ENCODE measurements at regions not wholly inside any gene's neighbourhood (a gene's known extent, or its start where the extent isn't known, plus 50 kb on each side); places are given as distances from the start of the nearest gene placed in this dataset.

GRCh38 chr12:4107911-4108697 lies 165.5 kb upstream of the CCND2 start:
- H4K20me1 ChIP-seq (ENCODE audit: control insufficient read depth, insufficient read depth, low read length, poor library complexity, severe bottlenecking) = no peaks in the 10 kb centered on the region
- H3K27ac ChIP-seq (ENCODE audit: low read length in 2 of 2) = no peak overlapping the region
- Mint-ChIP-seq H3K27ac (no peak overlapping the region), H3K27me3 (peaks cover 7% of the 10 kb centered on the region), H3K4me1 (peaks cover 8% of the 10 kb centered on the region), H3K4me3 (no peak overlapping the region), H3K9me3 (ENCODE audit: insufficient read depth) (no peaks in the 10 kb centered on the region)
- TF ChIP-seq EZH2 (IDR thresholded peaks at IDR 0.05; ENCODE audit: borderline replicate concordance, insufficient read depth, low read depth, low read length, poor library complexity, severe bottlenecking) (no peak), CTCF (IDR thresholded peaks at IDR 0.05) (no peak)
- H3K36me3 ChIP-seq (replicated peaks in 1 of 2; ENCODE audit: control extremely low read depth in 1 of 2, control insufficient read depth in 1 of 2, extremely low read depth in 1 of 2, insufficient read depth in 2 of 2, low read length in 1 of 2) = no peaks in the 10 kb centered on the region
- no peaks in the 10 kb centered on the region for H3K79me2 ChIP-seq (ENCODE audit: control insufficient read depth, insufficient read depth, low read length)
- no peak overlapping the region for H2AFZ ChIP-seq (ENCODE audit: insufficient read depth, low read depth, low read length, poor library complexity, severe bottlenecking)
- H3K4me2 ChIP-seq (replicated peaks; ENCODE audit: low read depth, low read length, poor library complexity, severe bottlenecking) = peak overlapping the region; percentile 62
- ATAC-seq (ENCODE audit: low read depth) (no peak), DNase-seq (no peak)
- intact Hi-C loops (cut with micrococcal nuclease) = loop anchor here (1.0 to 5.0 kb wide), 9 partner anchors 10 to 221 kb away; no protein-coding TSS in a partner anchor
- ChIA-PET CTCF (interaction anchor here (0.7 to 5.6 kb wide), 31 partner anchors 9 to 235 kb away, joined by 3 to 136 read pairs (median 4); partner anchors contain the start of genes CCND2 and PARP11), POLR2A (interaction anchor here (0.5 to 0.7 kb wide), 4 partner anchors 14 to 168 kb away, joined by 3 to 7 read pairs (median 5); no protein-coding TSS in a partner anchor)
- WGBS (ENCODE audit: insufficient coverage) = 97% methylated on average over 5 of the region's 9 CpGs
- H3K9ac ChIP-seq (ENCODE audit: low read length) = no peak overlapping the region
- H3K9me3 ChIP-seq (ENCODE audit: control extremely low read depth in 1 of 3, control insufficient read depth in 2 of 3, insufficient read depth in 1 of 3, low read length in 2 of 3) = no peaks in the 10 kb centered on the region
- peaks cover 6 to 8% of the 10 kb centered on the region in 2 donors for H3K4me1 ChIP-seq (ENCODE audit: control insufficient read depth in 2 of 2, insufficient read depth in 2 of 2, low read length in 2 of 2)
- H3K27me3 ChIP-seq (replicated peaks in 1 of 4; ENCODE audit: control extremely low read depth in 1 of 4, control insufficient read depth in 3 of 4, insufficient read depth in 4 of 4, low read length in 3 of 4) = peaks cover 0 to 6% (median 0%) of the 10 kb centered on the region in 4 experiments
- no peak overlapping the region for H3K4me3 ChIP-seq (ENCODE audit: control extremely low read depth in 1 of 5, extremely low read depth in 1 of 5, insufficient read depth in 1 of 5, low read depth in 2 of 5, low read length in 4 of 5)

DNA sequence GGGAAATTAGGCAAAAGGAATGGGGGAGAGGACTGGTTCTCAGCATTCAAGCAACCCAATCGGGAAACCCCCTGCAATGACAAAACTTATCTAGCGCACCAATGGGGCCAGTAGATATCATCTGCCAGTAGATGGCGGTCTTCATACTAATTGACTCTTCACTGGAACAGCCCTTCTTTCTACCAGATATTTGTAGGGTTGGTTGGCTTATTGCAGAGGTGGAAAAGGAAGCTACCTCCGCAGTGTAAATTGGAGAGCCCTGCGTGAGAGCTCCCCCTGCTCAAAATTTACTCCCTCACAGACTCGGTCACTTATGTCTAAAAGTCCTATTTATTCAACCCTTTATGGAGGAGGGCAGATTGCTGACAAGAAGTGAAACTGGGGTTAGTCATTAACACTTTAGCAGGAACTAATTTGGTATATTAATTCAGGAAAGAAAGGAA lies 166.1 kb upstream of the CCND2 start:
- H4K20me1 ChIP-seq (ENCODE audit: control insufficient read depth, insufficient read depth, low read length, poor library complexity, severe bottlenecking) = no peaks in the 10 kb centered on the region
- intact Hi-C loops (cut with micrococcal nuclease) = loop anchor here (1.0 to 5.0 kb wide), 9 partner anchors 11 to 220 kb away; no protein-coding TSS in a partner anchor
- Mint-ChIP-seq H3K9me3 (ENCODE audit: insufficient read depth) (no peaks in the 10 kb centered on the region), H3K27me3 (peaks cover 7% of the 10 kb centered on the region), H3K4me1 (peaks cover 8% of the 10 kb centered on the region), H3K27ac (peak overlapping the region; percentile 1), H3K4me3 (peak overlapping the region; percentile 9)
- TF ChIP-seq CTCF (IDR thresholded peaks at IDR 0.05) = peak; percentile 81
- no peak for TF ChIP-seq EZH2 (IDR thresholded peaks at IDR 0.05; ENCODE audit: borderline replicate concordance, insufficient read depth, low read depth, low read length, poor library complexity, severe bottlenecking)
- ATAC-seq (ENCODE audit: low read depth) (peak; percentile 97), DNase-seq (peak; percentile 92)
- WGBS (ENCODE audit: insufficient coverage) = no CpG with 5 or more reads among the region's 6 CpGs
- no peaks in the 10 kb centered on the region for H3K9me3 ChIP-seq (ENCODE audit: control extremely low read depth in 1 of 3, control insufficient read depth in 2 of 3, insufficient read depth in 1 of 3, low read length in 2 of 3)
- H3K9ac ChIP-seq (ENCODE audit: low read length) = no peak overlapping the region
- H3K27ac ChIP-seq (ENCODE audit: low read length in 2 of 2) = no peak overlapping the region
- POLR2A ChIA-PET = interaction anchor here (0.6 to 0.7 kb wide), 2 partner anchors 113 to 139 kb away, joined by 5 to 7 read pairs; no protein-coding TSS in a partner anchor
- peak overlapping the region; percentile 62 for H3K4me2 ChIP-seq (replicated peaks; ENCODE audit: low read depth, low read length, poor library complexity, severe bottlenecking)
- no peak overlapping the region for H3K4me3 ChIP-seq (ENCODE audit: control extremely low read depth in 1 of 5, extremely low read depth in 1 of 5, insufficient read depth in 1 of 5, low read depth in 2 of 5, low read length in 4 of 5)
- no peaks in the 10 kb centered on the region for H3K79me2 ChIP-seq (ENCODE audit: control insufficient read depth, insufficient read depth, low read length)
- CTCF ChIA-PET = interaction anchor here (0.7 to 5.6 kb wide), 30 partner anchors 8 to 234 kb away, joined by 3 to 136 read pairs (median 4); partner anchors contain the start of genes CCND2 and PARP11
- H3K36me3 ChIP-seq (replicated peaks in 1 of 2; ENCODE audit: control extremely low read depth in 1 of 2, control insufficient read depth in 1 of 2, extremely low read depth in 1 of 2, insufficient read depth in 2 of 2, low read length in 1 of 2) = no peaks in the 10 kb centered on the region
- peaks cover 0 to 6% (median 0%) of the 10 kb centered on the region in 4 experiments for H3K27me3 ChIP-seq (replicated peaks in 1 of 4; ENCODE audit: control extremely low read depth in 1 of 4, control insufficient read depth in 3 of 4, insufficient read depth in 4 of 4, low read length in 3 of 4)
- H2AFZ ChIP-seq (ENCODE audit: insufficient read depth, low read depth, low read length, poor library complexity, severe bottlenecking) = no peak overlapping the region
- peaks cover 6 to 8% of the 10 kb centered on the region in 2 donors for H3K4me1 ChIP-seq (ENCODE audit: control insufficient read depth in 2 of 2, insufficient read depth in 2 of 2, low read length in 2 of 2)
